Spleen (tissue), 11 donors: ENCODE measurements at regions not wholly inside any gene's neighbourhood (a gene's known extent, or its start where the extent isn't known, plus 50 kb on each side); places are given as distances from the start of the nearest gene placed in this dataset.

ENCODE experiments used
- DNase-seq: peaks from one replicate; pipeline ENCODE4 v3.0.0-alpha.2; 2020
- H3K27ac ChIP-seq, 8 donors: fragments of 200-600 bp; sonication (generic) in 7 of 8; 1 replicate in 4 of 8; 2 replicates in 4 of 8; pipeline versions ENCODE4 v1.5.0 to v1.8.0; 2016 to 2021; ENCODE audit warnings: inconsistent platforms in 4 of 8, mild to moderate bottlenecking in 4 of 8, moderate library complexity in 1 of 8
- H3K27me3 ChIP-seq, 7 donors: fragments of 200-600 bp; sonication (generic) in 6 of 7; replicated peaks in 1 of 7; 1 replicate in 4 of 7; 2 replicates in 3 of 7; pipeline versions ENCODE4 v1.5.0 to v1.8.0; 2016 to 2021; ENCODE audit warnings: inconsistent platforms in 3 of 7, mild to moderate bottlenecking in 1 of 7
- H3K36me3 ChIP-seq, 6 donors: fragments of 200-600 bp; sonication (generic) in 5 of 6; 1 replicate in 4 of 6; 2 replicates in 2 of 6; pipeline versions ENCODE4 v1.5.0 to v1.8.0; 2016 to 2021; ENCODE audit warnings: inconsistent platforms in 2 of 6
- H3K4me1 ChIP-seq, 6 donors: fragments of 200-600 bp; sonication (generic) in 5 of 6; 1 replicate in 3 of 6; 2 replicates in 3 of 6; pipeline versions ENCODE4 v1.5.0 to v1.8.0; 2016 to 2021; ENCODE audit warnings: inconsistent platforms in 3 of 6
- H3K4me3 ChIP-seq, 8 donors: fragments of 200-600 bp; sonication (generic) in 7 of 8; 1 replicate in 4 of 8; 2 replicates in 4 of 8; pipeline versions ENCODE4 v1.5.0 to v1.8.0; 2016 to 2021; ENCODE audit warnings: inconsistent platforms in 4 of 8, mild to moderate bottlenecking in 4 of 8, moderate library complexity in 2 of 8
- H3K9me3 ChIP-seq, 8 donors: fragments of 200-600 bp; sonication (generic) in 7 of 8; 1 replicate in 4 of 8; 2 replicates in 4 of 8; pipeline versions ENCODE4 v1.5.0 to v1.8.0; 2016 to 2021; ENCODE audit warnings: inconsistent platforms in 4 of 8
- CTCF ChIP-seq, 11 experiments: fragments of 200-600 bp in 7 of 11; fragments of 450-650 bp in 4 of 11; sonication (generic) in 4 of 11; IDR thresholded peaks in 8 of 11; conservative IDR thresholded peaks in 3 of 11; 1 replicate in 7 of 11; 2 replicates in 4 of 11; pipeline versions ENCODE4 v1.4.0 to v1.8.0; 2016 to 2021; ENCODE audit warnings: antibody characterized with exemption in 11 of 11, inconsistent platforms in 4 of 11, mild to moderate bottlenecking in 1 of 11
- POLR2A ChIP-seq, 3 donors: fragments of 450-650 bp; IDR thresholded peaks; one replicate each; pipeline ENCODE4 v1.5.1; 2017; ENCODE audit warnings: antibody characterized with exemption in 3 of 3, mild to moderate bottlenecking in 1 of 3
- POLR2AphosphoS5 ChIP-seq, 3 donors: sonication (generic); formaldehyde crosslinking; IDR thresholded peaks; one replicate each; pipeline ENCODE4 v1.5.1; 2017; ENCODE audit warnings: antibody characterized with exemption in 3 of 3
- WGBS, 5 donors: extraction: QIAGEN DNeasy Blood & Tissue Kit in 3 of 5; methylation state at CpG; one replicate each; pipeline versions ENCODE4 v1.1.5 to v1.1.7; 2013 to 2018; 5-methylcytosine and 5-hydroxymethylcytosine counted together
- intact Hi-C: fragments of 100-400 bp; cut with DNase I; formaldehyde crosslinking; loops from one replicate; pipeline ENCODE4 v1.15.0; 2023; ENCODE audit warnings: low total_unique reads
- donor health status: healthy with polysubstance abuse.
- donor health status: DM: no; HTN: no; CAD: no; lungs with moderate emphysema.
- donor health status: DM: no; HTN: no; CAD: no.
- donor health status: Bipolar disorder and iron deficiency.
- donor health status: healthy.
- donor health status: DM: no; HTN: no; CAD: no.
- donor health status: DM: yes; HTN: yes; CAD: no.

- Histone ChIP-seq H3K9me3 (no peaks in the 10 kb centered on the region), H3K4me3 (no peak overlapping the region), H3K27me3 (no peaks in the 10 kb centered on the region), H3K4me1 (no peaks in the 10 kb centered on the region), H3K36me3 (no peaks in the 10 kb centered on the region), H3K27ac (no peak overlapping the region)
- 89 to 94% (median 92%) methylated on average over 4 of the region's 4 CpGs for WGBS, 5 donors
- no peak for TF ChIP-seq POLR2A (IDR thresholded peaks at IDR 0.05)
- no peak for TF ChIP-seq CTCF (IDR thresholded peaks at IDR 0.05 in 8 of 11, conservative IDR thresholded peaks at IDR 0.05 in 3 of 11)
- no peak for TF ChIP-seq POLR2AphosphoS5 (IDR thresholded peaks at IDR 0.05)
- no peak for DNase-seq
- intact Hi-C loops: no loop called here
Measured at GRCh38 chr11:29321293-29322132, 695.3 kb downstream of the KCNA4 start.

- Histone ChIP-seq H3K27me3 (no peaks in the 10 kb centered on the region), H3K4me1 (no peaks in the 10 kb centered on the region), H3K36me3 (no peaks in the 10 kb centered on the region), H3K27ac (no peak overlapping the region), H3K9me3 (no peaks in the 10 kb centered on the region), H3K4me3 (no peak overlapping the region)
- TF ChIP-seq POLR2AphosphoS5 (IDR thresholded peaks at IDR 0.05) (no peak), POLR2A (IDR thresholded peaks at IDR 0.05) (no peak), CTCF (IDR thresholded peaks at IDR 0.05 in 8 of 11, conservative IDR thresholded peaks at IDR 0.05 in 3 of 11) (no peak)
- 53 to 62% (median 58%) methylated on average over 2 of the region's 2 CpGs for WGBS, 5 donors
- intact Hi-C loops: no loop called here
- no peak for DNase-seq
Measured at GRCh38 chr11:29320196-29320595, 696.6 kb downstream of the KCNA4 start.

- Histone ChIP-seq H3K27me3 (no peaks in the 10 kb centered on the region), H3K9me3 (no peaks in the 10 kb centered on the region), H3K36me3 (no peaks in the 10 kb centered on the region), H3K27ac (no peak overlapping the region), H3K4me1 (no peaks in the 10 kb centered on the region), H3K4me3 (no peak overlapping the region)
- TF ChIP-seq POLR2A (IDR thresholded peaks at IDR 0.05) (no peak), POLR2AphosphoS5 (IDR thresholded peaks at IDR 0.05) (no peak), CTCF (IDR thresholded peaks at IDR 0.05 in 8 of 11, conservative IDR thresholded peaks at IDR 0.05 in 3 of 11) (no peak)
- WGBS, 5 donors: 70 to 88% (median 78%) methylated on average over 1 of the region's 1 CpG
- no peak for DNase-seq
- intact Hi-C loops: no loop called here
Measured at GRCh38 chr11:29319210-29319609, 697.6 kb downstream of the KCNA4 start.

GRCh38 chr11:29318134-29318845 is 698.5 kb downstream of the KCNA4 start:
- Histone ChIP-seq H3K27me3 (no peaks in the 10 kb centered on the region), H3K4me1 (no peaks in the 10 kb centered on the region), H3K27ac (no peak overlapping the region), H3K4me3 (no peak overlapping the region), H3K9me3 (no peaks in the 10 kb centered on the region), H3K36me3 (no peaks in the 10 kb centered on the region)
- TF ChIP-seq POLR2A (IDR thresholded peaks at IDR 0.05) (no peak), CTCF (IDR thresholded peaks at IDR 0.05 in 8 of 11, conservative IDR thresholded peaks at IDR 0.05 in 3 of 11) (no peak), POLR2AphosphoS5 (IDR thresholded peaks at IDR 0.05) (no peak)
- DNase-seq: no peak
- intact Hi-C loops: no loop called here
- WGBS, 5 donors: 71 to 85% (median 77%) methylated on average over 3 of the region's 3 CpGs
